Stimulated activated CD8-positive, alpha-beta memory T cell treated with anti-CD3 and anti-CD28 coated beads, Interleukin-7, amount 100 ng/mL, for 48 hours (primary cell): ENCODE measurements at regions not wholly inside any gene's neighbourhood (a gene's known extent, or its start where the extent isn't known, plus 50 kb on each side); places are given as distances from the start of the nearest gene placed in this dataset.
"Not testable (repeated sequence)": the region's sequence is repeated elsewhere in the genome, so short reads cannot be mapped to it uniquely, and the experiment has no call there.

Source experiments
- DNase-seq, 2 donors: peaks; one replicate each; pipeline ENCODE4 v3.0.0-alpha.2; 2020; ENCODE audit warnings: low read depth in 1 of 2; ENCODE audit errors: extremely low read depth in 1 of 2

- no peak for DNase-seq
Observed at GRCh38 chr2:23027396-23027795, 357.6 kb upstream of the KLHL29 start.

- DNase-seq = no peak
Observed at GRCh38 chr2:23028106-23028505, 356.9 kb upstream of the KLHL29 start.

- no peak for DNase-seq
Observed at GRCh38 chr2:23029111-23029510, 355.9 kb upstream of the KLHL29 start.

GRCh38 chr2:23029951-23030350, 355.0 kb upstream of the KLHL29 start:
- no peak for DNase-seq

GRCh38 chr2:23034996-23035395, 350.0 kb upstream of the KLHL29 start:
- no peak for DNase-seq

GRCh38 chr2:23036629-23037028, 348.4 kb upstream of the KLHL29 start:
- DNase-seq = no peak

- DNase-seq = no peak
Observed at GRCh38 chr2:23037596-23037995, 347.4 kb upstream of the KLHL29 start.

GRCh38 chr2:23041443-23041842, 343.5 kb upstream of the KLHL29 start:
- no peak for DNase-seq

- no peak for DNase-seq
Observed at GRCh38 chr2:23042216-23042906, 342.6 kb upstream of the KLHL29 start.

- DNase-seq = no peak
Observed at GRCh38 chr2:23050388-23050787, 334.6 kb upstream of the KLHL29 start.

- no peak for DNase-seq
Observed at GRCh38 chr2:23053601-23054000, 331.4 kb upstream of the KLHL29 start.

GRCh38 chr2:23055251-23055650, 329.7 kb upstream of the KLHL29 start:
- no peak for DNase-seq

- not testable (repeated sequence) for DNase-seq
Observed at GRCh38 chr2:23056846-23057245, 328.1 kb upstream of the KLHL29 start.

- DNase-seq = no peak
Observed at GRCh38 chr2:23058435-23058834, 326.5 kb upstream of the KLHL29 start.

- no peak for DNase-seq
Observed at GRCh38 chr2:23065210-23065609, 319.8 kb upstream of the KLHL29 start.

- no peak for DNase-seq
Observed at GRCh38 chr2:23065936-23066335, 319.0 kb upstream of the KLHL29 start.

GRCh38 chr2:23066686-23067085, 318.3 kb upstream of the KLHL29 start:
- DNase-seq = no peak

- no peak for DNase-seq
Observed at GRCh38 chr2:23069156-23069555, 315.8 kb upstream of the KLHL29 start.

GRCh38 chr2:23069923-23070322, 315.1 kb upstream of the KLHL29 start:
- no peak for DNase-seq

- DNase-seq = no peak
Observed at GRCh38 chr2:23073056-23073455, 311.9 kb upstream of the KLHL29 start.

GRCh38 chr2:23073671-23074070, 311.3 kb upstream of the KLHL29 start:
- DNase-seq = no peak

GRCh38 chr2:23077596-23077995, 307.4 kb upstream of the KLHL29 start:
- no peak for DNase-seq

GRCh38 chr2:23078784-23079434, 306.1 kb upstream of the KLHL29 start:
- DNase-seq = no peak
